GM21723 (cell line): ENCODE measurements at regions not wholly inside any gene's neighbourhood (a gene's known extent, or its start where the extent isn't known, plus 50 kb on each side); places are given as distances from the start of the nearest gene placed in this dataset.
"Not testable (repeated sequence)": the region's sequence is repeated elsewhere in the genome, so short reads cannot be mapped to it uniquely, and the experiment has no call there.

Experiments used
- ATAC-seq: cut with Tn5 transposase; IDR thresholded peaks from one replicate; pipeline ENCODE4 v1.9.1; 2021; ENCODE audit warnings: mild to moderate bottlenecking, moderate library complexity; ENCODE audit not compliant: unreplicated experiment

- no peak for ATAC-seq
Measured at GRCh38 chr1:238950017-238950416, 436.4 kb upstream of the CHRM3 start.

- ATAC-seq = no peak
Measured at GRCh38 chr1:238944028-238944427, 442.3 kb upstream of the CHRM3 start.

GRCh38 chr1:238927899-238928298, 458.5 kb upstream of the CHRM3 start:
- no peak for ATAC-seq

GRCh38 chr1:238916828-238917227, 469.5 kb upstream of the CHRM3 start:
- no peak for ATAC-seq

- ATAC-seq = no peak
Measured at GRCh38 chr1:238914346-238914745, 472.0 kb upstream of the CHRM3 start.

GRCh38 chr1:238913210-238913609, 473.2 kb upstream of the CHRM3 start:
- ATAC-seq = no peak

GRCh38 chr1:238912148-238912547, 474.2 kb upstream of the CHRM3 start:
- ATAC-seq = no peak

GRCh38 chr1:238902752-238903151, 483.6 kb upstream of the CHRM3 start:
- ATAC-seq = not testable (repeated sequence)

- ATAC-seq = no peak
Measured at GRCh38 chr1:238900334-238900865, 486.0 kb upstream of the CHRM3 start.

GRCh38 chr1:238898856-238899255, 487.5 kb upstream of the CHRM3 start:
- ATAC-seq = no peak

GRCh38 chr1:238895911-238896310, 490.5 kb upstream of the CHRM3 start:
- ATAC-seq = no peak

GRCh38 chr1:238892612-238893011, 493.8 kb upstream of the CHRM3 start:
- no peak for ATAC-seq

GRCh38 chr1:238861342-238862066, 524.9 kb upstream of the CHRM3 start:
- ATAC-seq = no peak

- ATAC-seq = no peak
Measured at GRCh38 chr1:238833919-238834318, 552.4 kb upstream of the CHRM3 start.

GRCh38 chr1:238832106-238832505, 554.3 kb upstream of the CHRM3 start:
- ATAC-seq = no peak

GRCh38 chr1:238830036-238830611, 556.2 kb upstream of the CHRM3 start:
- ATAC-seq = no peak

GRCh38 chr1:238826891-238827290, 559.5 kb upstream of the CHRM3 start:
- no peak for ATAC-seq

- ATAC-seq = no peak
Measured at GRCh38 chr1:238823416-238823815, 563.0 kb upstream of the CHRM3 start.

- ATAC-seq = no peak
Measured at GRCh38 chr1:238811211-238811879, 575.0 kb upstream of the CHRM3 start.

- ATAC-seq = no peak
Measured at GRCh38 chr1:238790882-238791281, 595.5 kb upstream of the CHRM3 start.

GRCh38 chr1:238789916-238790667, 596.3 kb upstream of the CHRM3 start:
- no peak for ATAC-seq
